ENCODE measurements at regions not wholly inside any gene's neighbourhood (a gene's known extent, or its start where the extent isn't known, plus 50 kb on each side); places are given as distances from the start of the nearest gene placed in this dataset.

DNA sequence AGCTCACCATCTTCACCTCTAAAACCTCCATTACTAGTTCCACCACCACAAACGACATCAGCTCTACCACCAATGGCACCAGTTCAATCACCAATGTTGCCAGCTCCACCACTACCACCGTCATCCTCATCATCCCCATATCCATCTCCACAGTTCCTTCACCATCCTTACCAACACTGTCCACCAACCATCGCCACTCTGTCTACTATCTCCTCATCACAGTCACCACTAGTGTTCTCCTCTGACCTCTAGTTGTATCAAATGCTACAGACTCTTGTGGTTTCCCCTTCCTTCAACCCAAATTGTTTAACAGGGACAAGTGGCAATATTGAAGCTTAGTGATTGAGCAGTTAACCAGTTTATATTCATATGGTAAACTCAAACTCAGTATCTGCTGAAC is 182.6 kb downstream of the CAAP1 start:
- no peak for DNase-seq (ENCODE audit: extremely low spot score)
- Histone ChIP-seq H3K36me3 (ENCODE audit: insufficient read depth) (no peaks in the 10 kb centered on the region), H3K4me1 (ENCODE audit: insufficient read depth) (no peaks in the 10 kb centered on the region), H3K4me3 (ENCODE audit: low read depth, low read length) (no peak overlapping the region), H3K27ac (ENCODE audit: low read depth) (no peak overlapping the region)
- 78% methylated on average over 3 of the region's 3 CpGs for WGBS

DNA sequence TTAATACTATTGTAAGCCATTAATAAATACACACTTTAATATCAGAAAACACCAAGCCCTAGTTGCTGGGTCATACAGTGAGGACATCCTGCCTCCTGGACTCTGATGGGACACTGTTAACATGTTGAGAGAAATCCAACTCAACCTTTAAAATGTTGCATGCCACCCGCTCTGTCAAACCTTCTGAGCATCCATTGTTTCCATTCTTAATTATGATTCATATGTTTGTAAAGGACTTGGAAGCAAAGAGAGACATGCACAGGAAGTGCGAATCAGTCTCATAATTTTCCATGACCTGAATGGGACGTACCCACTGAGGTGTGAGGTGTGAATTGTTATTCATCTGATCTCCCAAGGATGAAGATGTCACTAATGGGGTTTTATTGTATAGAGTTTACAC is 186.4 kb downstream of the CAAP1 start:
- H3K4me3 ChIP-seq (ENCODE audit: low read depth, low read length): no peak overlapping the region
- WGBS: 84% methylated on average over 3 of the region's 3 CpGs
- no peak for DNase-seq (ENCODE audit: extremely low spot score)
- H3K4me1 ChIP-seq (ENCODE audit: insufficient read depth): no peaks in the 10 kb centered on the region
- H3K36me3 ChIP-seq (ENCODE audit: insufficient read depth): no peaks in the 10 kb centered on the region
- H3K27ac ChIP-seq (ENCODE audit: low read depth): no peak overlapping the region

DNA sequence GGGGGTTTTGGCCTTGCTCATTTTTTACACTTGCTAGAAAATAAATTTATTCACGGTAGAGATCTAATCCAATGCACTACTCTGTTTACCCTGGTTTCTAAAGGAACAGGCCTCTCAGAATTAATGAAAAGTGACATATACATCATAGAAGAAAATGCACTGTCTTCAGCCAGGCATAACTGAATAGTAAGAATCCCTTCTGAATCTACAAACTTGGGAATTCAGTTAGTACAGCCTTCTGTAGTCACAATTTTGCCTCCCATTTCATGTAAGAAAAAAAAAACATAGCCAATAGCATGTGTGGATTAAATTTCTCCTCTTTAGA is 197.3 kb downstream of the CAAP1 start:
- WGBS: 37% methylated on average over 1 of the region's 1 CpG
- DNase-seq (ENCODE audit: extremely low spot score): no peak

DNA sequence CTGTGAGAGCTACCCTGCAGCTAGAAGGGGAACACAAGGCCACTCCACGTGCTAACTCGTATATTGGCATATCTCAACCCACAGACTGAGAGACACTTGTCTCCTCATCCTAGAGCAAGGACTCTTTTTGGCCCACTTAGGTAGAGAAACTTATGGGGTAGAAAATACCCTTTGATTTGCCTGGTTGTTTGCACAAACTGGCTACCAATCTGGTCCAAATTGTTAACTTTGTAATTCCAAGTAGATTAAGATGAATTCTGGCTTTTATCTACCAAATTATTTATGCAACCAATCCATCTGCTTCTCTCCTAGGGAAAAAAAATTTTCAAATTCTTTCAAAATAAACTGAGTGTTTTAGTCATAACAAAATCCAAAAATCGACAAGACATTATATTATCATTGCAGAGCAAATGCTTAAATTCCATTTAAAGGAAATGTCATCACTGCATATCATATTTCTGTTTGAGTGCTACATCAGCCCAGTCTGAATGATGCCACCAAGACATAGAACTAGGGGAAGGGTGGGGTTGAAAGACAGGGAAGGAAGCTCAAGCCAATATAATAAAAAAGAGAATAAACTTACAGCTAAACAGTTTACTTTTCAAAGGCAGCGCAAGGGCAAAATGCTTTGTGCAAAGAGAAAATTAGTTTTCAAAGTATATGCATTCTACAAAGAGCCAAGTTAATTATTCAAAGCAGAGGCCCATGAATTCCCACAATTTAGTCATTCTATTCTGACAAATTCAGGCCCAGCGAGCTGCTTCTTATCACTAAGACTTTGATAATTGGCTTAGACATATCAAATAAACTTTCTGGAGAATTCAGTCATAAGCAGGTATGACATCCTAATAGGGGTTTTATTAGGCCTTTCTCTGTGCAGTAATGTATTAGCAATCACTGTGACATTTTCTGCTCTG is 198.0 kb downstream of the CAAP1 start:
- DNase-seq (ENCODE audit: extremely low spot score): no peak
- 66% methylated on average over 5 of the region's 5 CpGs for WGBS
- Histone ChIP-seq H3K27ac (ENCODE audit: low read depth) (no peak overlapping the region), H3K36me3 (ENCODE audit: insufficient read depth) (no peaks in the 10 kb centered on the region), H3K4me3 (ENCODE audit: low read depth, low read length) (no peak overlapping the region), H3K4me1 (ENCODE audit: insufficient read depth) (no peaks in the 10 kb centered on the region)

More for the DNA sequence above, 197.3 kb downstream of the CAAP1 start:
- Histone ChIP-seq H3K4me1 (ENCODE audit: insufficient read depth) (no peaks in the 10 kb centered on the region), H3K36me3 (ENCODE audit: insufficient read depth) (no peaks in the 10 kb centered on the region), H3K27ac (ENCODE audit: low read depth) (no peak overlapping the region), H3K4me3 (ENCODE audit: low read depth, low read length) (no peak overlapping the region)

DNA sequence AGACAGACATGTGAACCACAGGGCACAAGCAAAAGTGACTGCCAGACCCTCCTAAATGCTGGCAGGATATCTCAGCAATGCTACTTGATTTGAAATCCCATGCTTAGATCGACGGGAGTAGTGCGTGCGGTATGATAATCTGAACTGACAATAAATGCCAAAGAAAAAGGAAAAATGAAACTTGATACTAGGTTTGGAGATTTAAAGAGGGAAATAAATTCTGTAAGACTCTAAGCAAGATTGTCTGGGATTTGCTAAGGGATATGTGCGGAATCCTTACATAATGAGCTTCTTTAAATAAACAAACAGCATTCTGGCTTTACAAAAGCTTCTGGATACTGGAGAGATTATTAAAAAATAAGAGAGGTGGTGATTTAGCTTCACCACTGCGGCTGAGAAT is 203.6 kb downstream of the CAAP1 start:
- H3K4me3 ChIP-seq (ENCODE audit: low read depth, low read length): no peak overlapping the region
- no peaks in the 10 kb centered on the region for H3K36me3 ChIP-seq (ENCODE audit: insufficient read depth)
- no peak for DNase-seq (ENCODE audit: extremely low spot score)
- no peaks in the 10 kb centered on the region for H3K4me1 ChIP-seq (ENCODE audit: insufficient read depth)
- H3K27ac ChIP-seq (ENCODE audit: low read depth): no peak overlapping the region
- WGBS: 35% methylated on average over 6 of the region's 6 CpGs

DNA sequence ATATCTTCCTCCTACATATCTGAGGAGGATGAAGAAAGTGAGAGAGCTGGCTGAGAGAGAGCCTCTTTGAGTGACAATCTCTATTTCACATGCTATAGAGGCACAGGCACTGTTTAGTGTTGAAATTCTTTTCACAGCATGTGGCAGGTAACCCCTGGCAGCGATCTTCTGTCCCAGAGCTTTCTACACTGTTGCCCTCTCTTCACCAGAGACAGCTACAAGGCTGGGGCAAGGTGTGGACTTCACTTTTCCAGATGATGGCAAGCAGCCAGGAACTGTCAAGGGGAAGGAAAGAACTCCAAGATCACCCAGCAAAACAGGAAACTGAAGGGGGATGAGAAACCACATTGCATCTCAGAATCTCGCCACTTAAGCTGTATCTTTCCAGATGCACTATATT is 205.2 kb downstream of the CAAP1 start:
- DNase-seq (ENCODE audit: extremely low spot score): no peak
- no peak overlapping the region for H3K4me3 ChIP-seq (ENCODE audit: low read depth, low read length)
- 30% methylated on average over 2 of the region's 2 CpGs for WGBS
- no peaks in the 10 kb centered on the region for H3K4me1 ChIP-seq (ENCODE audit: insufficient read depth)
- no peaks in the 10 kb centered on the region for H3K36me3 ChIP-seq (ENCODE audit: insufficient read depth)
- no peak overlapping the region for H3K27ac ChIP-seq (ENCODE audit: low read depth)

DNA sequence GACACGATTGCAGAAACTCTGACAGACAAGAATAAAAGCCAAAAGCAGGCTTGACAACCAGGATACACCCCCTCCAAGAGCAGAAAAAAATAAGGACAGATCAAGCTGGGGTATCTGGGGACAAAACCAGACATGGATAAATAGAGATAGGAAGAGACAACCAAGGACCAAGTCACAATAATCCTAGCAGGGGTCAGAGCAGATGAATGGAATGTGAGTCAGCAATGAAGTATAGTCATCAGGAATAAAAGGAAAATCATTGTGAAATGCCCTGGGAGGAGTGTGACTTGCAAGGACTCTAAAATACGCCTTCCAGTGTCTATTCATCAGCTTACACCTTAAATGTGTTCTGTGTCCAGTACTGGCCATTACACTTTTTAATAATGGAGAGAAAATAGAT is 206.8 kb downstream of the CAAP1 start:
- Histone ChIP-seq H3K4me1 (ENCODE audit: insufficient read depth) (no peaks in the 10 kb centered on the region), H3K4me3 (ENCODE audit: low read depth, low read length) (no peak overlapping the region), H3K36me3 (ENCODE audit: insufficient read depth) (no peaks in the 10 kb centered on the region), H3K27ac (ENCODE audit: low read depth) (no peak overlapping the region)
- DNase-seq (ENCODE audit: extremely low spot score): no peak
- 74% methylated on average over 2 of the region's 2 CpGs for WGBS

DNA sequence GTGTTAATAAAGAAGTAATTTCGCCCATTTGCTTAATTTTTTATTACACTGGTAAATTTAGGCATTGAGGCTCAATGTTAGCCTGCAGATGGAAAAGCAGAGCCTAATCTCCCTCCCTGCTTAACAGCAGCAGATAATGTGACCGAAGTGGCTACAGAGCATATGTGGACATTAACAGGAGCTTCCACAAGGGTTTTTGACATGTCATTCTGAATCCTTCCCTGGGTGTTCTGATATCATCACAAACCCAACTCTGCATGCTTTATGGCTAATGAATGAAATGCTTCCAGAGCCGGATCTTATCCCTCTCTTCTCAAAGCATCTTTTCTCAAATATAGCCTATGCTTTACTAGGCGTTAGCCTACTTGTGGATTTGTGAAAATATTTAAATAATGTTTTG is 208.6 kb downstream of the CAAP1 start:
- H3K27ac ChIP-seq (ENCODE audit: low read depth): no peak overlapping the region
- no peaks in the 10 kb centered on the region for H3K36me3 ChIP-seq (ENCODE audit: insufficient read depth)
- no peak overlapping the region for H3K4me3 ChIP-seq (ENCODE audit: low read depth, low read length)
- 58% methylated on average over 4 of the region's 4 CpGs for WGBS
- DNase-seq (ENCODE audit: extremely low spot score): no peak
- H3K4me1 ChIP-seq (ENCODE audit: insufficient read depth): no peaks in the 10 kb centered on the region

DNA sequence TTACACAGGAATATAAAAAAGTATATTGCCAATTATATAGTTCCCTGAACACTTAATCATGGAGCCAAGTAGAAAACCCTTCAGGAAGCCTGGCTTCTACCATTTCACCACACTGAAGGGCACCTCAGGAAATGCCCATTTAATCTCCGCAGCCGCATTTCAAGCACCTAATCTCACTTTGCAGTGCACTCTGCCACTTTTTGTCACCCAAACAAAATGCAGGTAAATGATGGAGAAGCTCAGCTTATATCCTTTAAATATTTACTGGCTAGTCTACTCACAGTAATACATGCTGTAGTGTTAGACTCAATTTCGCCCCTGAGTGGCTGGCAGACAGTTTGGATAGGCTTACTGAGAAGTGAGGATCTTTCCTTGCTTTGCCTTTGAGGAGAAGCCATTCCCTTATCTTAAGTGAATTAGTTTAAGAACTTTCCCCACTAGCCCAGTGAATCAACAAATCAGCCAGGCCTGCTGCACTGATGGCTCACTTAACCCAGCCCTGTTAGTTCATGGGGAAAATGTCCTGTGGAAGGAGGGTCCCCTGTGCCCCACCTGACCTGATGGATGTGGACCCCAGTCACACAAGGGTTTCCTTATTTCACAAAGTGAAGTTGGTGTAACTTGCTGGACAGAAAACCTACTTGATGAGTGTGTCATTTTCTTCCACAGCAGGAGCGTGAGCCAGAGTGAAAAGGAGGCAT is 209.7 kb downstream of the CAAP1 start:
- Histone ChIP-seq H3K4me1 (ENCODE audit: insufficient read depth) (no peaks in the 10 kb centered on the region), H3K4me3 (ENCODE audit: low read depth, low read length) (no peak overlapping the region), H3K27ac (ENCODE audit: low read depth) (no peak overlapping the region), H3K36me3 (ENCODE audit: insufficient read depth) (no peaks in the 10 kb centered on the region)
- DNase-seq (ENCODE audit: extremely low spot score): no peak
- 57% methylated on average over 4 of the region's 4 CpGs for WGBS

DNA sequence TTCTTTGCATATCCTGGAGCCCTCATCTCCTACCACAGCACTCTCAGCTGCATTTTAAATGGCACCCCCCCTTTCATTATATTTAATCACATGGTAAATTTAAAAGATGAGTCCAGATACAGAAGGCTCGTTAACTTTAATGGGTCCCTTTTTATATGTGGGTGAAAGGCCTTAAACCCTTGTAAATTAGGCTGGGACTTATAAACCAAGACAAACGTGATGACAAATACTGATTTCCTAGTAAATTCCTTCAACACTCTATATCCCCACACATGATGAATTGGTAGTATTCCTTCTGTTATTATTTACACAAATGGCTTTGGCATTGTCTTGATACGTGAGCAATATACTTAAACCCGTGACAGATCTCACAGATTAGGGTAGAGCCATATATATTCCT is 210.6 kb downstream of the CAAP1 start:
- no peak for DNase-seq (ENCODE audit: extremely low spot score)
- Histone ChIP-seq H3K4me3 (ENCODE audit: low read depth, low read length) (no peak overlapping the region), H3K27ac (ENCODE audit: low read depth) (no peak overlapping the region), H3K36me3 (ENCODE audit: insufficient read depth) (no peaks in the 10 kb centered on the region), H3K4me1 (ENCODE audit: insufficient read depth) (no peaks in the 10 kb centered on the region)
- 38% methylated on average over 4 of the region's 4 CpGs for WGBS

DNA sequence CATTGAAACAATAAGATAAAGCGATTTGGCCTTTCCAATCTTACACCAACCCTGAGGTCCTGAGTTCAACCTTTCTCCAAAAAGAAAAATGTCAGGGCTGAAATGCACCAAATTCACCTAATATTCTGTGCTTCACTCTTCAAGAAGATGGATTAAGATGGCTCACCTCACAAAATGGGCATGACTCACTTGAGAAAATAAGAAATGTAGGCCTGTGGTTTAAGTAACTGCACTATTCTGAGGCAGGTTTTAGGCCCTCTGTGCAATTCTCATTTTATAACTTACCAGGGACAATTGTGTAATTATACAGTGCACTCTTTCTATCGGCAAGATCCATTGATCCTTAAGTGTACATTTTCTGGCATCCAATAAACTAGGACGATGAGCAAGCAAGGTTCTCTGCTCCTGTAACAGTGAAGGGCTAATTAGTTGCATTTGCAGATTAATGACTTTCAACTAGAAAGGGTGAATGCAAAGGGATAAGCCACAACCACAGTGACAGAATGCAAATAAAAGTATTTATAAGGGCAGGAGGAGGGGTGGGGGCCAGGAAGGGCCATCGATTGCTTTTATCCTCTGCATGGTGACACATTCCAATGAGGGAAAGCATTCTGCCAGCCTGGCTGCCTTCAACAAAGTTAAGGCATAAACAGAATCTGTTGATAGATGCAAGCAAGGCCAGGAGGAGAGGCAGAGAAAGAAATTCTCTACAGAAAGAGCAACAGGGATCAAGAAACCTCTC is 214.5 kb downstream of the CAAP1 start:
- 46% methylated on average over 4 of the region's 4 CpGs for WGBS
- no peak for DNase-seq (ENCODE audit: extremely low spot score)
- Histone ChIP-seq H3K27ac (ENCODE audit: low read depth) (no peak overlapping the region), H3K4me3 (ENCODE audit: low read depth, low read length) (no peak overlapping the region), H3K36me3 (ENCODE audit: insufficient read depth) (no peaks in the 10 kb centered on the region), H3K4me1 (ENCODE audit: insufficient read depth) (no peaks in the 10 kb centered on the region)

DNA sequence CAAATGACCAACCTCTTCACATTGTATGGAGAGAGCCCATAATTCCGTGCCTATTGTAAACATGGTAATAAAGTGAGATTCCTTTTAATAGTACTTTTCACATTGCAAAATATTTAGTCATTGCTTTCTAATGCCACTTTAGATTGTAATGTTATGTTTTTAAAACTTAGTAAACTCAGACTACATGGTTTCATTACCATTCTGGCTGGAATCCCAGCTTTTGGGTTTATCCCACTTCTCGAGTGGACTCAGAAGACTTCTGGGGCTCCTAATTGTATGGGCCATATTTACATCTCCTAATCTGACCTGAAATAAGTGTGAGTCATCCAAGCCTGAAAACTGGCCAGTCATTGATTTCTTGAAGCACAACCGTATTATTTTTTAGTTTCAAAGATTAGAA is 217.6 kb downstream of the CAAP1 start:
- no peak overlapping the region for H3K4me3 ChIP-seq (ENCODE audit: low read depth, low read length)
- WGBS: 43% methylated on average over 3 of the region's 3 CpGs
- no peak overlapping the region for H3K27ac ChIP-seq (ENCODE audit: low read depth)
- no peaks in the 10 kb centered on the region for H3K36me3 ChIP-seq (ENCODE audit: insufficient read depth)
- no peaks in the 10 kb centered on the region for H3K4me1 ChIP-seq (ENCODE audit: insufficient read depth)
- no peak for DNase-seq (ENCODE audit: extremely low spot score)

DNA sequence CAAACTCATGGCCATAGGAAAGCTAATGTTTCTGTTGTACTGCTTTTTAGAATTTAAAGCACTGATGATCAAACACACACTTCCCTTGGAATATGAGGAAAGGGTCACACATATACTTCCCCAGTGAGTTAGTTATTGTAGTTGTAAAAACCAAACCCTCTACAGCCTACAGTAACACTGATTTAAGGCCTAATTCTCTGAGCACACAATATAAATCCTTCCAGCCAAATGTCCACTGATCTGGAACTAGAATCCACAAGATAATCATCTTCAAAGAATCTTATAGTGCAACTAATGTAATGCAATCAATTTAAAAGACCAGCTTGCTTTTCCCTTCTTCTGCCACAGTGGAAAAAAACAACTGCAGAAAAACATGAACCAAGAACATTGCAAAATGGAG is 219.3 kb downstream of the CAAP1 start:
- no peak for DNase-seq (ENCODE audit: extremely low spot score)
- H3K4me1 ChIP-seq (ENCODE audit: insufficient read depth): no peaks in the 10 kb centered on the region
- no peaks in the 10 kb centered on the region for H3K36me3 ChIP-seq (ENCODE audit: insufficient read depth)
- H3K4me3 ChIP-seq (ENCODE audit: low read depth, low read length): no peak overlapping the region
- H3K27ac ChIP-seq (ENCODE audit: low read depth): no peak overlapping the region
